Activated CD8-positive, alpha-beta memory T cell treated with anti-CD3 and anti-CD28 coated beads for 36 hours (primary cell): ENCODE measurements at regions not wholly inside any gene's neighbourhood (a gene's known extent, or its start where the extent isn't known, plus 50 kb on each side); places are given as distances from the start of the nearest gene placed in this dataset.

Experiments used
- CTCF ChIA-PET: fragments of 350-600 bp; sonication (Branson Sonifier 250); formaldehyde crosslinking; loops from one replicate; lab custom pipeline; 2021; ENCODE audit warnings: antibody characterized with exemption; lab: Charles Lee
- POLR2A ChIA-PET: fragments of 350-600 bp; sonication (Branson Sonifier 250); formaldehyde crosslinking; loops from one replicate; lab custom pipeline; 2021; ENCODE audit warnings: antibody characterized with exemption; lab: Charles Lee

GRCh38 chr4:66899422-66900065 lies 645.8 kb downstream of the CENPC start:
- ChIA-PET POLR2A (no interaction called here), CTCF (no interaction called here)

GRCh38 chr4:66893807-66894206 lies 651.5 kb downstream of the CENPC start:
- ChIA-PET POLR2A (no interaction called here), CTCF (no interaction called here)

GRCh38 chr4:66887061-66887460 lies 658.2 kb downstream of the CENPC start:
- CTCF ChIA-PET: interaction anchor here (0.7 kb wide), 1 partner anchor 24 kb away, joined by 3 read pairs; no protein-coding TSS in a partner anchor
- POLR2A ChIA-PET: no interaction called here

- CTCF ChIA-PET: no interaction called here
- POLR2A ChIA-PET: no interaction called here
Observed at GRCh38 chr4:66885501-66886165, 659.7 kb downstream of the CENPC start.

- POLR2A ChIA-PET: no interaction called here
- CTCF ChIA-PET: no interaction called here
Observed at GRCh38 chr4:66876946-66877345, 668.4 kb downstream of the CENPC start.

GRCh38 chr4:66872661-66873060 lies 672.6 kb downstream of the CENPC start:
- ChIA-PET POLR2A (no interaction called here), CTCF (no interaction called here)

- POLR2A ChIA-PET: no interaction called here
- CTCF ChIA-PET: no interaction called here
Observed at GRCh38 chr4:66863481-66863880, 681.8 kb downstream of the CENPC start.

- POLR2A ChIA-PET: no interaction called here
Observed at GRCh38 chr4:66855956-66856355, 689.3 kb downstream of the CENPC start.

GRCh38 chr4:66853845-66854244 lies 691.5 kb downstream of the CENPC start:
- ChIA-PET POLR2A (no interaction called here), CTCF (no interaction called here)

More at GRCh38 chr4:66855956-66856355, 689.3 kb downstream of the CENPC start:
- CTCF ChIA-PET: no interaction called here

GRCh38 chr4:66852843-66853242 lies 692.5 kb downstream of the CENPC start:
- CTCF ChIA-PET: no interaction called here
- POLR2A ChIA-PET: no interaction called here

GRCh38 chr4:66849596-66849995 lies 695.7 kb downstream of the CENPC start:
- POLR2A ChIA-PET: no interaction called here
- CTCF ChIA-PET: no interaction called here

- ChIA-PET POLR2A (no interaction called here), CTCF (no interaction called here)
Observed at GRCh38 chr4:66842724-66843088, 702.6 kb downstream of the CENPC start.

GRCh38 chr4:66842026-66842723 lies 703.1 kb downstream of the CENPC start:
- ChIA-PET POLR2A (no interaction called here), CTCF (no interaction called here)

- ChIA-PET CTCF (no interaction called here), POLR2A (no interaction called here)
Observed at GRCh38 chr4:66840178-66840577, 705.1 kb downstream of the CENPC start.

- ChIA-PET CTCF (no interaction called here), POLR2A (no interaction called here)
Observed at GRCh38 chr4:66837279-66837922, 707.9 kb downstream of the CENPC start.

- ChIA-PET CTCF (no interaction called here), POLR2A (no interaction called here)
Observed at GRCh38 chr4:66829310-66829709, 716.0 kb downstream of the CENPC start.

- ChIA-PET POLR2A (no interaction called here), CTCF (no interaction called here)
Observed at GRCh38 chr4:66820681-66821080, 724.6 kb downstream of the CENPC start.

GRCh38 chr4:66814277-66814676 lies 731.0 kb downstream of the CENPC start:
- CTCF ChIA-PET: no interaction called here
- POLR2A ChIA-PET: no interaction called here

- ChIA-PET POLR2A (no interaction called here), CTCF (no interaction called here)
Observed at GRCh38 chr4:66805582-66805981, 739.7 kb downstream of the CENPC start.

GRCh38 chr4:66804979-66805378 lies 740.3 kb downstream of the CENPC start:
- ChIA-PET CTCF (no interaction called here), POLR2A (no interaction called here)
